Progenitor cell of endocrine pancreas (in vitro differentiated cells): ENCODE measurements at regions not wholly inside any gene's neighbourhood (a gene's known extent, or its start where the extent isn't known, plus 50 kb on each side); places are given as distances from the start of the nearest gene placed in this dataset.

Experiments used
- DNase-seq: peaks from one replicate; pipeline ENCODE4 v3.0.0; 2021; ENCODE audit warnings: low spot score; ENCODE audit not compliant: unreplicated experiment
- H3K27ac Mint-ChIP-seq: 2 replicates; pipeline ENCODE4 v1.8.0; 2021; ENCODE audit warnings: mild to moderate bottlenecking, moderate library complexity, mixed read lengths
- H3K27me3 Mint-ChIP-seq: 2 replicates; pipeline ENCODE4 v1.8.0; 2021; ENCODE audit warnings: mixed read lengths
- H3K36me3 Mint-ChIP-seq: 2 replicates; pipeline ENCODE4 v1.8.0; 2022; ENCODE audit warnings: mixed read lengths; ENCODE audit not compliant: insufficient read depth
- H3K4me1 Mint-ChIP-seq: 2 replicates; pipeline ENCODE4 v1.8.0; 2021; ENCODE audit warnings: low read depth, mixed read lengths
- H3K4me3 Mint-ChIP-seq: 2 replicates; pipeline ENCODE4 v1.8.0; 2021; ENCODE audit warnings: low read depth, mild to moderate bottlenecking, moderate library complexity, mixed read lengths
- H3K9me3 Mint-ChIP-seq: 2 replicates; pipeline ENCODE4 v1.8.0; 2021; ENCODE audit warnings: low read depth, mixed read lengths
- CTCF ChIP-seq: fragments of 200-600 bp; sonication (generic); IDR thresholded peaks from one replicate; pipeline ENCODE4 v1.5.0; 2021; ENCODE audit warnings: antibody characterized with exemption, mild to moderate bottlenecking; ENCODE audit not compliant: unreplicated experiment

GRCh38 chr14:25520821-25521220 lies 470.9 kb upstream of the STXBP6 start:
- TF ChIP-seq CTCF, result no peak

GRCh38 chr14:25518364-25518763 lies 468.4 kb upstream of the STXBP6 start:
- peaks cover 4% of the 10 kb centered on the region for H3K4me1 Mint-ChIP-seq
- H3K4me3 Mint-ChIP-seq, result no peak overlapping the region
- DNase-seq, result no peak
- H3K9me3 Mint-ChIP-seq, result no peaks in the 10 kb centered on the region
- no peaks in the 10 kb centered on the region for H3K27me3 Mint-ChIP-seq
- H3K36me3 Mint-ChIP-seq, result no peaks in the 10 kb centered on the region
- no peak overlapping the region for H3K27ac Mint-ChIP-seq
- TF ChIP-seq CTCF, result no peak

More at GRCh38 chr14:25520821-25521220, 470.9 kb upstream of the STXBP6 start:
- H3K4me1 Mint-ChIP-seq, result peaks cover 4% of the 10 kb centered on the region
- no peaks in the 10 kb centered on the region for H3K36me3 Mint-ChIP-seq
- H3K27ac Mint-ChIP-seq, result no peak overlapping the region
- no peaks in the 10 kb centered on the region for H3K27me3 Mint-ChIP-seq
- H3K4me3 Mint-ChIP-seq, result no peak overlapping the region
- no peak for DNase-seq
- H3K9me3 Mint-ChIP-seq, result no peaks in the 10 kb centered on the region

- DNase-seq, result no peak
- no peak for TF ChIP-seq CTCF
- H3K27ac Mint-ChIP-seq, result no peak overlapping the region
- H3K27me3 Mint-ChIP-seq, result no peaks in the 10 kb centered on the region
- peaks cover 5% of the 10 kb centered on the region for H3K9me3 Mint-ChIP-seq
- no peaks in the 10 kb centered on the region for H3K36me3 Mint-ChIP-seq
- H3K4me3 Mint-ChIP-seq, result no peak overlapping the region
- H3K4me1 Mint-ChIP-seq, result peaks cover 4% of the 10 kb centered on the region
These were observed 466.9 kb upstream of the STXBP6 start for GRCh38 chr14:25516838-25517237.

- no peak for DNase-seq
- peaks cover 5% of the 10 kb centered on the region for H3K9me3 Mint-ChIP-seq
- no peak overlapping the region for H3K27ac Mint-ChIP-seq
- TF ChIP-seq CTCF, result no peak
- H3K36me3 Mint-ChIP-seq, result no peaks in the 10 kb centered on the region
- H3K27me3 Mint-ChIP-seq, result no peaks in the 10 kb centered on the region
- H3K4me3 Mint-ChIP-seq, result no peak overlapping the region
- no peaks in the 10 kb centered on the region for H3K4me1 Mint-ChIP-seq
These were observed 458.9 kb upstream of the STXBP6 start for GRCh38 chr14:25508845-25509244.

- Mint-ChIP-seq H3K27ac (no peak overlapping the region), H3K4me1 (no peaks in the 10 kb centered on the region), H3K9me3 (no peaks in the 10 kb centered on the region), H3K27me3 (no peaks in the 10 kb centered on the region), H3K4me3 (no peak overlapping the region), H3K36me3 (no peaks in the 10 kb centered on the region)
- no peak for TF ChIP-seq CTCF
- DNase-seq, result no peak
These were observed 451.8 kb upstream of the STXBP6 start for GRCh38 chr14:25501749-25502148.
